DOHH2 (cell line): ENCODE measurements at regions not wholly inside any gene's neighbourhood (a gene's known extent, or its start where the extent isn't known, plus 50 kb on each side); places are given as distances from the start of the nearest gene placed in this dataset.

Source experiments
- H3F3A ChIP-seq: fragments of 200-600 bp; sonication (generic), shearing (Covaris generic); 2 replicates; pipeline ENCODE4 v1.6.0; 2016; ENCODE audit warnings: antibody characterized with exemption, mild to moderate bottlenecking; ENCODE audit not compliant: control insufficient read depth, insufficient read depth
- H3K27ac ChIP-seq: fragments of 200-600 bp; sonication (generic); 2 replicates; pipeline ENCODE4 v1.5.1; 2014; ENCODE audit warnings: low read depth, mild to moderate bottlenecking, low read length, moderate library complexity
- H3K27me3 ChIP-seq: fragments of 200-600 bp; sonication (generic); 2 replicates; pipeline ENCODE4 v1.6.1; 2014; ENCODE audit warnings: mild to moderate bottlenecking, low read length, mixed read lengths; ENCODE audit not compliant: control insufficient read depth
- H3K36me3 ChIP-seq: fragments of 200-600 bp; sonication (generic); 2 replicates; pipeline ENCODE4 v1.6.1; 2014; ENCODE audit warnings: mild to moderate bottlenecking, low read length, moderate library complexity, mixed read lengths; ENCODE audit not compliant: control insufficient read depth
- H3K4me1 ChIP-seq: fragments of 200-600 bp; sonication (generic); 2 replicates; pipeline ENCODE4 v1.6.1; 2014; ENCODE audit warnings: mild to moderate bottlenecking, low read length, mixed read lengths; ENCODE audit not compliant: control insufficient read depth
- H3K4me2 ChIP-seq: fragments of 200-600 bp; sonication (generic); 2 replicates; pipeline ENCODE4 v1.6.0; 2014; ENCODE audit warnings: mild to moderate bottlenecking, low read length, moderate library complexity
- H3K4me3 ChIP-seq: fragments of 200-600 bp; sonication (generic); 2 replicates; pipeline ENCODE4 v1.5.1; 2014; ENCODE audit warnings: mild to moderate bottlenecking, low read length, mixed read lengths
- H3K79me2 ChIP-seq: fragments of 200-600 bp; sonication (generic); 2 replicates; pipeline ENCODE4 v1.6.1; 2014; ENCODE audit warnings: mild to moderate bottlenecking, low read length, mixed read lengths; ENCODE audit not compliant: control insufficient read depth
- H3K9me2 ChIP-seq: fragments of 200-600 bp; sonication (generic); replicated peaks from 2 replicates; pipeline ENCODE4 v1.6.1; 2014; ENCODE audit warnings: mild to moderate bottlenecking, low read length, mixed read lengths; ENCODE audit not compliant: control insufficient read depth
- H3K9me3 ChIP-seq: fragments of 200-600 bp; sonication (generic); 2 replicates; pipeline ENCODE4 v1.6.1; 2014; ENCODE audit warnings: antibody characterized with exemption, low read length, mixed read lengths; ENCODE audit not compliant: control insufficient read depth, insufficient read depth
- H4K20me1 ChIP-seq: fragments of 200-600 bp; sonication (generic); 2 replicates; pipeline ENCODE4 v1.6.0; 2014; ENCODE audit warnings: low read depth, mild to moderate bottlenecking, antibody characterized with exemption, low read length, moderate library complexity; ENCODE audit not compliant: control insufficient read depth, insufficient read depth
- EZH2phosphoT487 ChIP-seq: fragments of 200-600 bp; sonication (generic); IDR thresholded peaks from 2 replicates; pipeline ENCODE4 v1.6.1; 2017; ENCODE audit warnings: borderline replicate concordance, mild to moderate bottlenecking, antibody characterized with exemption, low read length, moderate library complexity, mixed read lengths
- TF ChIP-seq, protein P1 (sequence below): fragments of 200-600 bp; sonication (generic); IDR thresholded peaks from one replicate; pipeline ENCODE4 v1.5.1; 2014; ENCODE audit warnings: antibody characterized with exemption, mild to moderate bottlenecking, low read depth, low read length; ENCODE audit not compliant: poor library complexity, severe bottlenecking

DNA sequence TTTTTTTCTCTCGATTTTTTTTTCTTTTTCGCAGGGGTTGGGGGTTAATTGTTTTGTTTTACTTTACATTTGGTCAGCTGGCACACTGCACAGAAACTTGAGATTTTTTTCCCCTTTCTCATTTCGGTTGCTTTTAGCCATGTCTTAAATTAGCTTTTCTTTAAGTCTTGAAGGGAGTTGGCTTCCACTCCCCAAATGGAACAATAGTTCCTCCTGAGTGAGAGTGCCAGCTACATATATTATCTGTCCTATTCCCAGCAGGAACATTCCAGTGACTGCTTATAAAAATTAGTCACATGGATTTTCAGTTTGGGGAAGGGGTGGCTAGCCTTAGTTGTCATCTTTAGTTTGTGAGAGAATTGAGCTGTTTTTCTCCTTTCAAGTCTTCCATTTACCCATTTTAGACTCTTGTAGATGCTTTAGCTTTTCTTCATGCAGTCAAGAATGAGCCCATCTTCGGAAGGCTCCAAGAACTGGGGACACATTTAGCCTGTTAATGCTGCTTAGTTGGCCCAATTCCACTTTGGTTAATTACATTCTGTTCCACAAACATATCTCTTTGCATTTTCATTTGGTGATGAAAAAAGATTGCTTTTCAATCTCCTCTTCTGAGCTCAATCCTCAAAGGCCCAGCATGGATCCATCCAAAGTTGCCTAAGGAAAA is 510.1 kb upstream of the CXADR start:
- Histone ChIP-seq H3K4me3 (no peak overlapping the region), H3K4me2 (no peak overlapping the region), H3K9me2 (no peaks in the 10 kb centered on the region)

DNA sequence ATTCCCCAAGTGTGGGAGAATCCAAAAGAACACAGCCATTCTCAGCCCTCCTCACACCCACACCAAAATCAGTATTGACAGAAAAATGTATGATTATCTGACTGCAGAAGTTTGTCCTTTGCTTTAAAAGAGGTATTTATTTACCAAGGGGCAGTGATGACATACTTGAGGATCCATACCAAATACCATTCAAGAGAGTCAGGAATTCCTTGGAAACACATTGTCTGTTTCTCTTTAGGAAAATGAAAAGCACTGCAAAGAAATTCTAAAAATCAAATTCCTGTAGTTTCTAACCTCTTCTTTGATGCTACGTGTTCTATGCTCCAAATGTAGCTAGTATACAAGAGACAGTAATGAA is 509.6 kb upstream of the CXADR start:
- no peaks in the 10 kb centered on the region for H3F3A ChIP-seq
- no peak overlapping the region for H3K27ac ChIP-seq
- H3K4me1 ChIP-seq, result no peaks in the 10 kb centered on the region
- H3K36me3 ChIP-seq, result no peaks in the 10 kb centered on the region
- H3K4me3 ChIP-seq, result no peak overlapping the region
- H3K9me2 ChIP-seq, result no peaks in the 10 kb centered on the region
- TF ChIP-seq, protein P1, sequence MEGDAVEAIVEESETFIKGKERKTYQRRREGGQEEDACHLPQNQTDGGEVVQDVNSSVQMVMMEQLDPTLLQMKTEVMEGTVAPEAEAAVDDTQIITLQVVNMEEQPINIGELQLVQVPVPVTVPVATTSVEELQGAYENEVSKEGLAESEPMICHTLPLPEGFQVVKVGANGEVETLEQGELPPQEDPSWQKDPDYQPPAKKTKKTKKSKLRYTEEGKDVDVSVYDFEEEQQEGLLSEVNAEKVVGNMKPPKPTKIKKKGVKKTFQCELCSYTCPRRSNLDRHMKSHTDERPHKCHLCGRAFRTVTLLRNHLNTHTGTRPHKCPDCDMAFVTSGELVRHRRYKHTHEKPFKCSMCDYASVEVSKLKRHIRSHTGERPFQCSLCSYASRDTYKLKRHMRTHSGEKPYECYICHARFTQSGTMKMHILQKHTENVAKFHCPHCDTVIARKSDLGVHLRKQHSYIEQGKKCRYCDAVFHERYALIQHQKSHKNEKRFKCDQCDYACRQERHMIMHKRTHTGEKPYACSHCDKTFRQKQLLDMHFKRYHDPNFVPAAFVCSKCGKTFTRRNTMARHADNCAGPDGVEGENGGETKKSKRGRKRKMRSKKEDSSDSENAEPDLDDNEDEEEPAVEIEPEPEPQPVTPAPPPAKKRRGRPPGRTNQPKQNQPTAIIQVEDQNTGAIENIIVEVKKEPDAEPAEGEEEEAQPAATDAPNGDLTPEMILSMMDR, result no peak
- no peak for TF ChIP-seq EZH2phosphoT487
- no peaks in the 10 kb centered on the region for H4K20me1 ChIP-seq
- no peaks in the 10 kb centered on the region for H3K79me2 ChIP-seq
- H3K9me3 ChIP-seq, result no peaks in the 10 kb centered on the region
- no peaks in the 10 kb centered on the region for H3K27me3 ChIP-seq
- H3K4me2 ChIP-seq, result no peak overlapping the region

More for the DNA sequence above, 510.1 kb upstream of the CXADR start:
- no peaks in the 10 kb centered on the region for H4K20me1 ChIP-seq
- H3K27ac ChIP-seq, result no peak overlapping the region
- TF ChIP-seq, protein P1, result no peak
- TF ChIP-seq EZH2phosphoT487, result no peak
- H3K36me3 ChIP-seq, result no peaks in the 10 kb centered on the region
- no peaks in the 10 kb centered on the region for H3K9me3 ChIP-seq
- H3K79me2 ChIP-seq, result no peaks in the 10 kb centered on the region
- H3F3A ChIP-seq, result no peaks in the 10 kb centered on the region
- no peaks in the 10 kb centered on the region for H3K4me1 ChIP-seq
- no peaks in the 10 kb centered on the region for H3K27me3 ChIP-seq

DNA sequence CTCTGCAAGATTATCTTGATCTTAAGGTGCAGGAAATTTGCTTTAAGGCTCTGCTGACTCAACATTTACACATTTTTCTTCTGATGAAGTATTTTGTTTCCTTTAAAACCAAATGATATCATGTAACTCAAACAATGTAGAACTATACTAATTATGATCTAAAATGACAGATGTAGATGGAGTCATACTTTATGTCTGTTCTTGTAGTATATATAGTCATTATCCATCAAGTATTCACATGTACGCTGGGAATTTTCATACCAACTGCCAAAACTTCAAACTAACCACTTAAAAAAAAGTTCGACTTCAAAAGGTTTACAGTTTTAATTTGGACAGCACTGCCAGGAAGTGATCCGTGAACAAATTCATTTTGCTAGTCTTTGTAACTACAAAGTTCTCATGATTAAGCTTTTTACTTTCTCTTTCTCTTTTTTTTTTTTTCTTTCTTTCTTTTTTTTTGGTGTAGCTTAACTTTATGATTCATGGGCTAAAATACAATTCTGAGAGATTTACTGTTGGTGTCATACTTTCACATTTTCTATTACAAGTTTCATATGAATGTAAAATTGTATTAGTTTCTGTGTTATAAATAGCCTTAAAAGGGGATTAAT is 509.0 kb upstream of the CXADR start:
- Histone ChIP-seq H3K4me3 (no peak overlapping the region), H3K4me2 (no peak overlapping the region)

More for the DNA sequence above, 509.0 kb upstream of the CXADR start:
- Histone ChIP-seq H3K36me3 (no peaks in the 10 kb centered on the region), H3K79me2 (no peaks in the 10 kb centered on the region), H4K20me1 (no peaks in the 10 kb centered on the region), H3K27ac (no peak overlapping the region), H3K9me2 (no peaks in the 10 kb centered on the region), H3K9me3 (no peaks in the 10 kb centered on the region; the same call in 1 of the 2 replicates), H3F3A (no peaks in the 10 kb centered on the region), H3K27me3 (no peaks in the 10 kb centered on the region), H3K4me1 (no peaks in the 10 kb centered on the region)
- TF ChIP-seq, protein P1, result no peak
- TF ChIP-seq EZH2phosphoT487, result no peak
